ENCODE measurements at regions not wholly inside any gene's neighbourhood (a gene's known extent, or its start where the extent isn't known, plus 50 kb on each side); places are given as distances from the start of the nearest gene placed in this dataset.

GRCh38 chr1:204746838-204747442, 61.4 kb upstream of the LRRN2 start:
- Histone ChIP-seq H3K4me1 (ENCODE audit: control insufficient read depth, extremely low read depth, insufficient read depth, low read length) (no peaks in the 10 kb centered on the region), H3K9me3 (ENCODE audit: control insufficient read depth, insufficient read depth, low read depth, low read length) (no peaks in the 10 kb centered on the region), H4K20me1 (ENCODE audit: control insufficient read depth, extremely low read depth, insufficient read depth, low read length) (no peaks in the 10 kb centered on the region), H3K36me3 (ENCODE audit: control insufficient read depth, insufficient read depth, low read length) (no peaks in the 10 kb centered on the region), H3K79me2 (ENCODE audit: control insufficient read depth, insufficient read depth, low read length) (no peaks in the 10 kb centered on the region), H3K27me3 (ENCODE audit: control insufficient read depth, insufficient read depth, low read length) (peaks cover 13% of the 10 kb centered on the region), H3K9ac (ENCODE audit: insufficient read depth, low read length) (no peak overlapping the region), H2AFZ (ENCODE audit: low read length) (no peak overlapping the region), H3K4me3 (replicated peaks in 1 of 4; ENCODE audit: control extremely low read depth in 1 of 4, insufficient read depth in 1 of 4, low read depth in 3 of 4, low read length in 4 of 4) (no peak overlapping the region), H3K27ac (ENCODE audit: insufficient read depth, low read length) (no peak overlapping the region), H3K4me2 (ENCODE audit: extremely low read depth, insufficient read depth, low read length) (no peak overlapping the region)
- DNase-seq (ENCODE audit: low read depth in 2 of 2), result peak; percentile 32 to 42
- TF ChIP-seq CTCF (conservative IDR thresholded peaks at IDR 0.05 in 1 of 2, IDR thresholded peaks at IDR 0.05 in 1 of 2; ENCODE audit: low read depth in 1 of 2, low read length in 2 of 2), result peak; percentile 94 to 100
- TF ChIP-seq EZH2 (IDR thresholded peaks at IDR 0.05; ENCODE audit: low read length, missing control alignments), result no peak

- TF ChIP-seq EZH2 (IDR thresholded peaks at IDR 0.05; ENCODE audit: low read length, missing control alignments) (no peak), CTCF (conservative IDR thresholded peaks at IDR 0.05 in 1 of 2, IDR thresholded peaks at IDR 0.05 in 1 of 2; ENCODE audit: low read depth in 1 of 2, low read length in 2 of 2) (no peak)
- no peak overlapping the region for H3K9ac ChIP-seq (ENCODE audit: insufficient read depth, low read length)
- H3K36me3 ChIP-seq (ENCODE audit: control insufficient read depth, insufficient read depth, low read length), result no peaks in the 10 kb centered on the region
- H3K4me1 ChIP-seq (ENCODE audit: control insufficient read depth, extremely low read depth, insufficient read depth, low read length), result no peaks in the 10 kb centered on the region
- DNase-seq (ENCODE audit: low read depth in 2 of 2), result no peak
- H3K9me3 ChIP-seq (ENCODE audit: control insufficient read depth, insufficient read depth, low read depth, low read length), result no peaks in the 10 kb centered on the region
- no peak overlapping the region for H3K4me3 ChIP-seq (replicated peaks in 1 of 4; ENCODE audit: control extremely low read depth in 1 of 4, insufficient read depth in 1 of 4, low read depth in 3 of 4, low read length in 4 of 4)
- H3K4me2 ChIP-seq (ENCODE audit: extremely low read depth, insufficient read depth, low read length), result no peak overlapping the region
- no peak overlapping the region for H3K27ac ChIP-seq (ENCODE audit: insufficient read depth, low read length)
- no peak overlapping the region for H2AFZ ChIP-seq (ENCODE audit: low read length)
- H3K79me2 ChIP-seq (ENCODE audit: control insufficient read depth, insufficient read depth, low read length), result no peaks in the 10 kb centered on the region
- no peaks in the 10 kb centered on the region for H4K20me1 ChIP-seq (ENCODE audit: control insufficient read depth, extremely low read depth, insufficient read depth, low read length)
- no peaks in the 10 kb centered on the region for H3K27me3 ChIP-seq (ENCODE audit: control insufficient read depth, insufficient read depth, low read length)
These were observed 65.9 kb upstream of the LRRN2 start for GRCh38 chr1:204751480-204751879.

GRCh38 chr1:204751883-204752687, 66.5 kb upstream of the LRRN2 start:
- DNase-seq (ENCODE audit: low read depth in 2 of 2), result no peak
- Histone ChIP-seq H3K4me2 (ENCODE audit: extremely low read depth, insufficient read depth, low read length) (no peak overlapping the region), H3K27me3 (ENCODE audit: control insufficient read depth, insufficient read depth, low read length) (no peaks in the 10 kb centered on the region), H3K79me2 (ENCODE audit: control insufficient read depth, insufficient read depth, low read length) (no peaks in the 10 kb centered on the region), H2AFZ (ENCODE audit: low read length) (no peak overlapping the region), H3K36me3 (ENCODE audit: control insufficient read depth, insufficient read depth, low read length) (no peaks in the 10 kb centered on the region), H3K27ac (ENCODE audit: insufficient read depth, low read length) (no peak overlapping the region), H4K20me1 (ENCODE audit: control insufficient read depth, extremely low read depth, insufficient read depth, low read length) (no peaks in the 10 kb centered on the region), H3K9me3 (ENCODE audit: control insufficient read depth, insufficient read depth, low read depth, low read length) (no peaks in the 10 kb centered on the region), H3K4me1 (ENCODE audit: control insufficient read depth, extremely low read depth, insufficient read depth, low read length) (no peaks in the 10 kb centered on the region), H3K9ac (ENCODE audit: insufficient read depth, low read length) (no peak overlapping the region), H3K4me3 (replicated peaks in 1 of 4; ENCODE audit: control extremely low read depth in 1 of 4, insufficient read depth in 1 of 4, low read depth in 3 of 4, low read length in 4 of 4) (no peak overlapping the region)
- no peak for TF ChIP-seq EZH2 (IDR thresholded peaks at IDR 0.05; ENCODE audit: low read length, missing control alignments)
- TF ChIP-seq CTCF (conservative IDR thresholded peaks at IDR 0.05 in 1 of 2, IDR thresholded peaks at IDR 0.05 in 1 of 2; ENCODE audit: low read depth in 1 of 2, low read length in 2 of 2), result no peak

Measured in fibroblast of lung (primary cell).